GM12878 (cell line): ENCODE measurements at regions not wholly inside any gene's neighbourhood (a gene's known extent, or its start where the extent isn't known, plus 50 kb on each side); places are given as distances from the start of the nearest gene placed in this dataset.

Experiments
- ATAC-seq: fragments of 200-7000 bp; cut with Tn5 transposase; 3 replicates; pipeline ENCODE4 v1.9.1; 2020; ENCODE audit warnings: mild to moderate bottlenecking, moderate library complexity
- BruUV-seq: library from RNA; stranded (reverse); fragments of 400-500 nt; replicated peaks from 2 replicates; lab custom pipeline; 2021; lab: Mats Ljungman, UMichigan
- CTCF ChIA-PET: fragments of 300-600 bp; sonication (Branson Sonifier 250); formaldehyde crosslinking; extraction: SDS; loops from one replicate; lab custom pipeline; 2021; ENCODE audit warnings: inconsistent platforms; lab: Yijun Ruan, JAX
- POLR2A ChIA-PET: fragments of 350-600 bp; formaldehyde crosslinking; extraction: SDS; loops from one replicate; lab custom pipeline; 2021; ENCODE audit warnings: inconsistent platforms; lab: Charles Lee
- RAD21 ChIA-PET: fragments of 300-600 bp; sonication (Branson Sonifier 250); formaldehyde crosslinking; loops from one replicate; lab custom pipeline; 2023; ENCODE audit warnings: antibody characterized with exemption; ENCODE audit not compliant: unreplicated experiment; lab: Charles Lee
- SMC1A ChIA-PET: fragments of 300-600 bp; sonication (Branson Sonifier 250); formaldehyde crosslinking; loops from one replicate; lab custom pipeline; 2023; ENCODE audit not compliant: unreplicated experiment, uncharacterized antibody; lab: Charles Lee
- DNase-seq: peaks from one replicate; pipeline ENCODE4 v3.0.0-alpha.2; 2011; ENCODE audit warnings: low read depth, low spot score
- FAIRE-seq: peaks from 3 replicates; lab custom pipeline; 2011; peaks lifted over from hg19 to GRCh38; lab: Jason Lieb, UNC
- H2AFZ ChIP-seq: 2 replicates; pipeline ENCODE4 v1.6.0; 2011; ENCODE audit warnings: low read depth, low read length, control low read depth; ENCODE audit not compliant: control insufficient read depth
- H3K27ac ChIP-seq: 2 replicates; pipeline ENCODE4 v1.5.1; 2011; ENCODE audit warnings: control low read depth; ENCODE audit not compliant: control insufficient read depth, insufficient read depth
- H3K27me3 ChIP-seq, 2 experiments: replicated peaks in 1 of 2; 2 replicates each; pipeline versions ENCODE4 v1.6.0 to v1.6.1; 2011; ENCODE audit warnings: low read length in 1 of 2; ENCODE audit not compliant: control insufficient read depth in 2 of 2, insufficient read depth in 2 of 2
- H3K36me3 ChIP-seq, 2 experiments: 2 replicates each; pipeline ENCODE4 v1.5.1; 2011; ENCODE audit warnings: low read length in 1 of 2; ENCODE audit not compliant: control insufficient read depth in 2 of 2, insufficient read depth in 2 of 2
- H3K4me1 ChIP-seq: 2 replicates; pipeline ENCODE4 v1.6.1; 2011; ENCODE audit warnings: mild to moderate bottlenecking, low read length, moderate library complexity, mixed read lengths; ENCODE audit not compliant: control insufficient read depth, insufficient read depth
- H3K4me2 ChIP-seq: 2 replicates; pipeline ENCODE4 v1.6.0; 2011; ENCODE audit warnings: control low read depth; ENCODE audit not compliant: control insufficient read depth, insufficient read depth
- H3K4me3 ChIP-seq: fragments of 200-600 bp; sonication (generic); 2 replicates; pipeline ENCODE4 v1.5.1; 2016
- H3K79me2 ChIP-seq: 2 replicates; pipeline ENCODE4 v1.6.0; 2011; ENCODE audit warnings: low read length; ENCODE audit not compliant: control insufficient read depth, insufficient read depth
- H3K9ac ChIP-seq: 2 replicates; pipeline ENCODE4 v1.8.0; 2011; ENCODE audit warnings: low read length, control low read depth, mixed read lengths; ENCODE audit not compliant: control insufficient read depth, insufficient read depth
- H3K9me3 ChIP-seq: replicated peaks from 3 replicates; pipeline ENCODE4 v1.5.1; 2011; ENCODE audit warnings: mild to moderate bottlenecking, low read length; ENCODE audit not compliant: control insufficient read depth, insufficient read depth
- H4K20me1 ChIP-seq: 2 replicates; pipeline ENCODE4 v1.6.0; 2011; ENCODE audit not compliant: control insufficient read depth, insufficient read depth
- EED ChIP-seq: sonication (generic); IDR thresholded peaks from 2 replicates; pipeline ENCODE4 v1.6.1; 2016; ENCODE audit warnings: antibody characterized with exemption, low read depth
- ESRRA ChIP-seq: IDR thresholded peaks from 2 replicates; pipeline ENCODE4 v1.6.1; 2012; ENCODE audit warnings: mild to moderate bottlenecking, low read length, improper control_type of control experiment
- MTA3 ChIP-seq: IDR thresholded peaks from 2 replicates; pipeline ENCODE4 v1.6.1; 2012; ENCODE audit warnings: low read length, inconsistent platforms, borderline replicate concordance
- NFIC ChIP-seq: IDR thresholded peaks from 2 replicates; pipeline ENCODE4 v1.6.1; 2012; ENCODE audit warnings: low read depth, mild to moderate bottlenecking, inconsistent platforms, low read length, moderate library complexity
- SREBF2 ChIP-seq: IDR thresholded peaks from 2 replicates; pipeline ENCODE4 v1.6.1; 2012; ENCODE audit warnings: mild to moderate bottlenecking, low read length
- STAT1 ChIP-seq: fragments of 450-650 bp; conservative IDR thresholded peaks from 2 replicates; pipeline ENCODE4 v1.6.1; 2014; ENCODE audit warnings: antibody characterized with exemption, mild to moderate bottlenecking
- TBL1XR1 ChIP-seq: IDR thresholded peaks from 2 replicates; pipeline ENCODE4 v1.6.1; 2012; ENCODE audit warnings: low read depth, low read length, improper control_type of control experiment
- TCF7 ChIP-seq: IDR thresholded peaks from 2 replicates; pipeline ENCODE4 v1.6.1; 2014; ENCODE audit warnings: antibody characterized with exemption, borderline replicate concordance
- YBX1 ChIP-seq: fragments of 450-650 bp; IDR thresholded peaks from 2 replicates; pipeline ENCODE4 v1.6.1; 2016; ENCODE audit warnings: antibody characterized with exemption
- WGBS: methylation state at CpG from one replicate; pipeline ENCODE4 v1.1.6; 2016; ENCODE audit warnings: low lambda C conversion rate; ENCODE audit not compliant: insufficient replicate concordance, insufficient coverage; ENCODE audit errors: missing lambda C conversion rate; 5-methylcytosine and 5-hydroxymethylcytosine counted together
- in situ Hi-C: fragments of 300-500 bp; cut with MboI; formaldehyde crosslinking; loops from 9 replicates; pipeline ENCODE4 v1.14.3; 2018; ENCODE audit warnings: mixed read lengths
- intact Hi-C: fragments of 100-400 bp; cut with micrococcal nuclease; formaldehyde crosslinking; loops from one replicate; pipeline ENCODE4 v1.14.2; 2022; ENCODE audit not compliant: unreplicated experiment
- TF ChIP-seq, protein P1 (sequence below): fragments of 450-650 bp; IDR thresholded peaks from 2 replicates; pipeline ENCODE4 v1.6.1; 2017; ENCODE audit warnings: low read depth, mild to moderate bottlenecking, moderate library complexity
- TF ChIP-seq, protein P2 (sequence below): fragments of 450-650 bp; IDR thresholded peaks from 2 replicates; pipeline ENCODE4 v1.6.1; 2016; ENCODE audit warnings: mild to moderate bottlenecking, moderate library complexity, borderline replicate concordance
- TF ChIP-seq, protein P3 (sequence below): IDR thresholded peaks from 2 replicates; pipeline ENCODE4 v1.6.1; 2011; ENCODE audit warnings: low read depth, mild to moderate bottlenecking, low read length, moderate library complexity, borderline replicate concordance; ENCODE audit errors: extremely low read depth
- TF ChIP-seq, protein P4 (sequence below): IDR thresholded peaks from 2 replicates; pipeline ENCODE4 v1.6.1; 2012; ENCODE audit warnings: mild to moderate bottlenecking, low read depth, low read length
- TF ChIP-seq, protein P5 (sequence below): fragments of 450-650 bp; IDR thresholded peaks from 2 replicates; pipeline ENCODE4 v1.6.1; 2016; ENCODE audit warnings: mild to moderate bottlenecking

DNA sequence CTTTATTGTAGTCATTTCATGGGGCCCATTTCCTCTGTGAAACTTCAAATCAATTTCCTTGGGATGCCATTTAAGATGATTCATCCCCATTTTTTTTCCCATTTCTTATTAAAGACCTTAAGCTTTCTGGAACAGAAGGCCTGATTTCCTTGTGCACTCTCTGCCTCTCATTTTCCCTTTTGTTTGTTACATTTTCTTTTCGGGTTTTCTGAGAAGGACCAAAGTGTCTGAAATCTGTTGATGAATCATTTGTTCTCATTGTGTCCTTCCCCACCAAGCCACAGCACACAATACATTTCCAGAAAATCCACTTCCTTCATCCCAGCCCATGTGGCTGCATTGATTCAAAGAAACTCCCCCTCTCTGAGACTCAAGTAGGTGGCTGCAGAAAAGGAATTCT, 372.4 kb downstream of the SFMBT2 start:
- DNase-seq = no peak
- intact Hi-C loops (no loop called here), in situ Hi-C loops (no loop called here)
- BruUV-seq = no TSS peak
- FAIRE-seq = no peak
- ChIA-PET POLR2A (no interaction called here), RAD21 (no interaction called here), CTCF (no interaction called here), SMC1A (no interaction called here)
- Histone ChIP-seq H3K4me2 (no peak overlapping the region), H3K4me3 (no peak overlapping the region), H2AFZ (no peak overlapping the region), H3K27ac (no peak overlapping the region), H3K9ac (no peak overlapping the region), H3K4me1 (no peaks in the 10 kb centered on the region), H3K9me3 (no peaks in the 10 kb centered on the region), H4K20me1 (no peaks in the 10 kb centered on the region), H3K27me3 (no peaks in the 10 kb centered on the region; a peak in 2 of 4 replicates), H3K79me2 (no peaks in the 10 kb centered on the region), H3K36me3 (no peaks in the 10 kb centered on the region)
- 0% methylated on average over 1 of the region's 1 CpG for WGBS
- no peak for ATAC-seq
- TF ChIP-seq SREBF2 (no peak), ESRRA (no peak), STAT1 (no peak), EED (no peak), TCF7 (no peak), MTA3 (no peak), TBL1XR1 (no peak), YBX1 (no peak), NFIC (no peak)
- TF ChIP-seq, protein P1, sequence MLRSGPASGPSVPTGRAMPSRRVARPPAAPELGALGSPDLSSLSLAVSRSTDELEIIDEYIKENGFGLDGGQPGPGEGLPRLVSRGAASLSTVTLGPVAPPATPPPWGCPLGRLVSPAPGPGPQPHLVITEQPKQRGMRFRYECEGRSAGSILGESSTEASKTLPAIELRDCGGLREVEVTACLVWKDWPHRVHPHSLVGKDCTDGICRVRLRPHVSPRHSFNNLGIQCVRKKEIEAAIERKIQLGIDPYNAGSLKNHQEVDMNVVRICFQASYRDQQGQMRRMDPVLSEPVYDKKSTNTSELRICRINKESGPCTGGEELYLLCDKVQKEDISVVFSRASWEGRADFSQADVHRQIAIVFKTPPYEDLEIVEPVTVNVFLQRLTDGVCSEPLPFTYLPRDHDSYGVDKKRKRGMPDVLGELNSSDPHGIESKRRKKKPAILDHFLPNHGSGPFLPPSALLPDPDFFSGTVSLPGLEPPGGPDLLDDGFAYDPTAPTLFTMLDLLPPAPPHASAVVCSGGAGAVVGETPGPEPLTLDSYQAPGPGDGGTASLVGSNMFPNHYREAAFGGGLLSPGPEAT = no peak
- TF ChIP-seq, protein P2, sequence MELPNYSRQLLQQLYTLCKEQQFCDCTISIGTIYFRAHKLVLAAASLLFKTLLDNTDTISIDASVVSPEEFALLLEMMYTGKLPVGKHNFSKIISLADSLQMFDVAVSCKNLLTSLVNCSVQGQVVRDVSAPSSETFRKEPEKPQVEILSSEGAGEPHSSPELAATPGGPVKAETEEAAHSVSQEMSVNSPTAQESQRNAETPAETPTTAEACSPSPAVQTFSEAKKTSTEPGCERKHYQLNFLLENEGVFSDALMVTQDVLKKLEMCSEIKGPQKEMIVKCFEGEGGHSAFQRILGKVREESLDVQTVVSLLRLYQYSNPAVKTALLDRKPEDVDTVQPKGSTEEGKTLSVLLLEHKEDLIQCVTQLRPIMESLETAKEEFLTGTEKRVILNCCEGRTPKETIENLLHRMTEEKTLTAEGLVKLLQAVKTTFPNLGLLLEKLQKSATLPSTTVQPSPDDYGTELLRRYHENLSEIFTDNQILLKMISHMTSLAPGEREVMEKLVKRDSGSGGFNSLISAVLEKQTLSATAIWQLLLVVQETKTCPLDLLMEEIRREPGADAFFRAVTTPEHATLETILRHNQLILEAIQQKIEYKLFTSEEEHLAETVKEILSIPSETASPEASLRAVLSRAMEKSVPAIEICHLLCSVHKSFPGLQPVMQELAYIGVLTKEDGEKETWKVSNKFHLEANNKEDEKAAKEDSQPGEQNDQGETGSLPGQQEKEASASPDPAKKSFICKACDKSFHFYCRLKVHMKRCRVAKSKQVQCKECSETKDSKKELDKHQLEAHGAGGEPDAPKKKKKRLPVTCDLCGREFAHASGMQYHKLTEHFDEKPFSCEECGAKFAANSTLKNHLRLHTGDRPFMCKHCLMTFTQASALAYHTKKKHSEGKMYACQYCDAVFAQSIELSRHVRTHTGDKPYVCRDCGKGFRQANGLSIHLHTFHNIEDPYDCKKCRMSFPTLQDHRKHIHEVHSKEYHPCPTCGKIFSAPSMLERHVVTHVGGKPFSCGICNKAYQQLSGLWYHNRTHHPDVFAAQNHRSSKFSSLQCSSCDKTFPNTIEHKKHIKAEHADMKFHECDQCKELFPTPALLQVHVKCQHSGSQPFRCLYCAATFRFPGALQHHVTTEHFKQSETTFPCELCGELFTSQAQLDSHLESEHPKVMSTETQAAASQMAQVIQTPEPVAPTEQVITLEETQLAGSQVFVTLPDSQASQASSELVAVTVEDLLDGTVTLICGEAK = no peak
- TF ChIP-seq, protein P3, sequence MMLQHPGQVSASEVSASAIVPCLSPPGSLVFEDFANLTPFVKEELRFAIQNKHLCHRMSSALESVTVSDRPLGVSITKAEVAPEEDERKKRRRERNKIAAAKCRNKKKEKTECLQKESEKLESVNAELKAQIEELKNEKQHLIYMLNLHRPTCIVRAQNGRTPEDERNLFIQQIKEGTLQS = no peak
- TF ChIP-seq, protein P4, sequence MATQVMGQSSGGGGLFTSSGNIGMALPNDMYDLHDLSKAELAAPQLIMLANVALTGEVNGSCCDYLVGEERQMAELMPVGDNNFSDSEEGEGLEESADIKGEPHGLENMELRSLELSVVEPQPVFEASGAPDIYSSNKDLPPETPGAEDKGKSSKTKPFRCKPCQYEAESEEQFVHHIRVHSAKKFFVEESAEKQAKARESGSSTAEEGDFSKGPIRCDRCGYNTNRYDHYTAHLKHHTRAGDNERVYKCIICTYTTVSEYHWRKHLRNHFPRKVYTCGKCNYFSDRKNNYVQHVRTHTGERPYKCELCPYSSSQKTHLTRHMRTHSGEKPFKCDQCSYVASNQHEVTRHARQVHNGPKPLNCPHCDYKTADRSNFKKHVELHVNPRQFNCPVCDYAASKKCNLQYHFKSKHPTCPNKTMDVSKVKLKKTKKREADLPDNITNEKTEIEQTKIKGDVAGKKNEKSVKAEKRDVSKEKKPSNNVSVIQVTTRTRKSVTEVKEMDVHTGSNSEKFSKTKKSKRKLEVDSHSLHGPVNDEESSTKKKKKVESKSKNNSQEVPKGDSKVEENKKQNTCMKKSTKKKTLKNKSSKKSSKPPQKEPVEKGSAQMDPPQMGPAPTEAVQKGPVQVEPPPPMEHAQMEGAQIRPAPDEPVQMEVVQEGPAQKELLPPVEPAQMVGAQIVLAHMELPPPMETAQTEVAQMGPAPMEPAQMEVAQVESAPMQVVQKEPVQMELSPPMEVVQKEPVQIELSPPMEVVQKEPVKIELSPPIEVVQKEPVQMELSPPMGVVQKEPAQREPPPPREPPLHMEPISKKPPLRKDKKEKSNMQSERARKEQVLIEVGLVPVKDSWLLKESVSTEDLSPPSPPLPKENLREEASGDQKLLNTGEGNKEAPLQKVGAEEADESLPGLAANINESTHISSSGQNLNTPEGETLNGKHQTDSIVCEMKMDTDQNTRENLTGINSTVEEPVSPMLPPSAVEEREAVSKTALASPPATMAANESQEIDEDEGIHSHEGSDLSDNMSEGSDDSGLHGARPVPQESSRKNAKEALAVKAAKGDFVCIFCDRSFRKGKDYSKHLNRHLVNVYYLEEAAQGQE = no peak
- TF ChIP-seq, protein P5, sequence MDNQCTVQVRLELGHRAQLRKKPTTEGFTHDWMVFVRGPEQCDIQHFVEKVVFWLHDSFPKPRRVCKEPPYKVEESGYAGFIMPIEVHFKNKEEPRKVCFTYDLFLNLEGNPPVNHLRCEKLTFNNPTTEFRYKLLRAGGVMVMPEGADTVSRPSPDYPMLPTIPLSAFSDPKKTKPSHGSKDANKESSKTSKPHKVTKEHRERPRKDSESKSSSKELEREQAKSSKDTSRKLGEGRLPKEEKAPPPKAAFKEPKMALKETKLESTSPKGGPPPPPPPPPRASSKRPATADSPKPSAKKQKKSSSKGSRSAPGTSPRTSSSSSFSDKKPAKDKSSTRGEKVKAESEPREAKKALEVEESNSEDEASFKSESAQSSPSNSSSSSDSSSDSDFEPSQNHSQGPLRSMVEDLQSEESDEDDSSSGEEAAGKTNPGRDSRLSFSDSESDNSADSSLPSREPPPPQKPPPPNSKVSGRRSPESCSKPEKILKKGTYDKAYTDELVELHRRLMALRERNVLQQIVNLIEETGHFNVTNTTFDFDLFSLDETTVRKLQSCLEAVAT = no peak
